ENCODE measurements at regions not wholly inside any gene's neighbourhood (a gene's known extent, or its start where the extent isn't known, plus 50 kb on each side); places are given as distances from the start of the nearest gene placed in this dataset.
"Not testable (repeated sequence)": the region's sequence is repeated elsewhere in the genome, so short reads cannot be mapped to it uniquely, and the experiment has no call there.

DNA sequence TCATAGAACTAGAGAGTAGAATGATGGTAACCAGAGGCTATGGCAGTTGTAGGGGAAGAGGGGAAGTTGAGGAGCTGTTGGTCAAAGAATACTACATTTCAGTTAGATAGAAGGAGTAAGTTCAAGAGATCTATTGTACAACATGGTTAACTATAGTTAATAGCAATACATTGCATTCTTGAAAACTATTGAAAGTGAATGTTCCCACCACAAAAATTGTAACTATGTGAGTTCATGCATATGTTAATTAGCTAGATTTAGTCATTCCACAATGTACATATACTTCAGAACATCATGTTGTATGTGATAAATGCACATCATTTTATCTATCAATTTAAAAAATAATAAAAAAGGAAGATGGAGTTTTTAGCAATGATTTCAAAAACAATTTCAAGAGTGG lies 125.3 kb upstream of the IL15 start:
- DNase-seq (ENCODE audit: low read depth in 3 of 3, low spot score in 2 of 3) = no peak

DNA sequence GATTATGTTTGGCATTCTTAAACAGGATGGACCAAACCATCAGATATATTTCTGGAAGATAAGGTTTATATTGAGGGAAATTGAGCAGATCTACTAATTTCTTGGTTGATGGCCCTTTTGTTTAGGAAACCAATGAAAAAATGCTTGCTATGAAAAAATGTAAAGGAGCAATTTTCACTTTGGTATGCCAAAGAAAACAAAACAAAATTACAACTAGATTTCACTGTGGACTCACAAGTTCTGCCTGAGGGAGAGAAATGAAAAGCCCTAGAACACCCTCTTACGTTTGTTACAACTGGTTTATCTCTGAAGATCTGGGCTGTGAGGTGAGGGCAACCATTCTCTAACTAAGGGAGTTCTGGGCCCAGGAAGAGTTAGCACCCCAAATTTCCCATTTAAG lies 122.5 kb upstream of the IL15 start:
- DNase-seq (ENCODE audit: low read depth in 3 of 3, low spot score in 2 of 3) = no peak

- no peak for DNase-seq (ENCODE audit: low read depth in 3 of 3, low spot score in 2 of 3)
Observed at GRCh38 chr4:141518222-141518621, 118.2 kb upstream of the IL15 start.

DNA sequence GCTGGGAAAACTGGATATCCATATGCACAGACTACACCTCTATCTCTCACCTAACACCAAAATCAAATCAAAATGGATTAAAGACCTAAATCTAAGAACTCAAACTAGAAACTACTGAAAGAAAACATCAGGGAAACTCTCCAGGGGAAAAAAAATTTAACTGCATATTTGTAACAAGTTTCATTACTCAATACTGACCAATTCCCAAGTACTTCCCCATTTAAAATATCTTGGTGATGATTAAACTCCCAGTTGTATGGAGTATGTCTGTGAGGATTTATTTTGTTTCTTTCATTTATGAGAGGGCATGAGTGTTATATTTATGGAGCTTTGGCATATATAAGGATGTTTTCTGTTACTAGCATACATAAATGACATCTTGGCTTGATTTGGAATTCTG lies 112.3 kb upstream of the IL15 start:
- DNase-seq (ENCODE audit: low read depth in 3 of 3, low spot score in 2 of 3) = no peak

DNA sequence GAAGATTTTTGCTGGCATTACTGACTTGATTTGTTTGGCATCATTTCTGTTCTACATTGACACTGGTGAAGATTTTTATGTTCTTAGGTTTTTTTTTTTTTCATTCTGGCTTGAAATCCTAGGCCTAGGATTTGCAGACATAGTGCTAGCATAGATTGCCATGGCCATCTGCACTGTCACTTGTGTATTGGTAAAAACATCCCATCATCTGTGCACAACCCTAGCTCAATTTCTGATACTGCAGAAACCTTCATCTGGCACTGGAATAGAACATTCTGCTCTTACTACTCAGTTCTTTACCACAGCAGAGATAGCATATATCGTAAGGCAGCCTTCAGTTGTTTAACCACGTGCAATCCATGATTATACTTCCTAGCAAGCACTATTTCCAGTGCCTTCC lies 111.5 kb upstream of the IL15 start:
- DNase-seq (ENCODE audit: low read depth in 3 of 3, low spot score in 2 of 3) = no peak

- no peak for DNase-seq (ENCODE audit: low read depth in 3 of 3, low spot score in 2 of 3)
Observed at GRCh38 chr4:141530627-141531026, 105.8 kb upstream of the IL15 start.

- no peak for DNase-seq (ENCODE audit: low read depth in 3 of 3, low spot score in 2 of 3)
Observed at GRCh38 chr4:141534985-141535384, 101.4 kb upstream of the IL15 start.

DNA sequence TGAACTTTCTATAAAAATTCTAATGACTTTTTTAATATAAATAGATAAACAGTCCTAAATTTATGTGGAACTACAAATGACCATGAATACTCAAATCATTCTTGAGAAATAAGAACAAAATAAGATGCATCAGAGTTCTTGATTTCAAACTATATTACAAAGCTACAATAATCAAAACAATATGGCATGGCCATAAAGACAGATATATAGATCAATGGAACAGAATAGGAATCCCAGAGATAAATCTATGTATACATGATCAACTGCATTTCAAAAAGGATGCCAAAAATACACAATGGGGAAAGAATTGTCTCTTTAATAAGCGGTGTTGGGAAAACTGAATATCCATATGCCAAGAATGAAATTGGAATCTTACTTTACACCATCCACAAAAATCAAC lies 98.4 kb upstream of the IL15 start:
- DNase-seq (ENCODE audit: low read depth in 3 of 3, low spot score in 2 of 3) = no peak

DNA sequence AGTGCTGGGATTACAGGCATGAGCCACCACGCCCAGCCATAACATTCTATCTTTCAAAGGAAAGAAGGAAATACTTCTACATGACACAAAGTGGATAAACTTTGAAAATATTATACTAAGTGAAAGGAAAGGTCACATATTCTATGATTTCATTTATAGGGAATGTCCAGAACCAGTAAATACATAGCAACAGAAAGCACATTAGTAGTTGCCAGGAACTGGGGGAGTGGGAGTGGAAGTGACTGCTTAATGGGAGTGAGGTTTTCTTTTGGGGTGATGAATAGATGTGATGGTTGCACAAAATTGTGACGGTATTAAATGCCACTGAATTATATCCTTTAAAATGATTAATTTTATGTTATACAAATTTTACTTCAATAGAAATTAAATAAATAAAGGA lies 95.7 kb upstream of the IL15 start:
- DNase-seq (ENCODE audit: low read depth in 3 of 3, low spot score in 2 of 3) = no peak

DNA sequence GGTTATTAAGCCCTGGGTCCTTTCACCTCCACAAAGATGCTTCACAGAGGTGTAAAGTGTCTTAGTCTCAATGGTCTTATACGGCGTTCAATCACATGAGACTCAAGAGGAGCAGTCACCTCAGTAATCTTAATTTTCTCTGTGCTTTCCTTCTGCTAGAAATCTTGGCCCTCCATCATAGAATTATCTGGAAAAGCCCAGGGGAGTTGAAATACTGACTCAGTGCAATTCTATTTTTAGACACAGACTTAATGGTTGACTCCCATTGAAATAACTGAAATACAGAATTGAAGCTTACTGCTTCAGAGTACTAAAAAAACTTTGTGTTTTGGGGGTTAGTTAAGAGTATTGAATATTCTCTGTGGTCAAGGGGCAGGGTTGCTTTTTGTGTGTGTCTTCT lies 94.5 kb upstream of the IL15 start:
- DNase-seq (ENCODE audit: low read depth in 3 of 3, low spot score in 2 of 3) = no peak

- no peak for DNase-seq (ENCODE audit: low read depth in 3 of 3, low spot score in 2 of 3)
Observed at GRCh38 chr4:141543176-141543575, 93.2 kb upstream of the IL15 start.

DNA sequence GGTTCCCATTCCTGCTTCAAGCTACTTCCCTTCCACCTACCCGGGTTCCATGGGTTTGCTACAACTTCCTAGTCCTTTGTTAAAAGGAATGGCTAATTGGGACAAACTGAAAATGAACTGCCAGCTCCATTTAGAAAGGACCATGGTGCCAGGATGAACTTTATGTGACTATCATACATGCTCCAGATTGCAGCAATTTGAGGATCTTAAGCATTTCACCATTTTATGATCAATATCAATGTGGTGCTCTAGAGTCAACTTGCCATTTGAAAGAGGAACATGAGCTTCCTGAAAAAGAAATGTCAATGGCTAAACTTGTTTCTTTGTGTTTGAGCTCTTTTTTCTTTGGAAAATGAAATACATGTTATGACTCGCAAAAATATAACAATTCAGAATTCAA lies 92.7 kb upstream of the IL15 start:
- DNase-seq (ENCODE audit: low read depth in 3 of 3, low spot score in 2 of 3) = no peak

GRCh38 chr4:141548791-141549190 lies 87.6 kb upstream of the IL15 start:
- DNase-seq (ENCODE audit: low read depth in 3 of 3, low spot score in 2 of 3) = no peak

- DNase-seq (ENCODE audit: low read depth in 3 of 3, low spot score in 2 of 3) = no peak
Observed at GRCh38 chr4:141560056-141560455, 76.3 kb upstream of the IL15 start.

DNA sequence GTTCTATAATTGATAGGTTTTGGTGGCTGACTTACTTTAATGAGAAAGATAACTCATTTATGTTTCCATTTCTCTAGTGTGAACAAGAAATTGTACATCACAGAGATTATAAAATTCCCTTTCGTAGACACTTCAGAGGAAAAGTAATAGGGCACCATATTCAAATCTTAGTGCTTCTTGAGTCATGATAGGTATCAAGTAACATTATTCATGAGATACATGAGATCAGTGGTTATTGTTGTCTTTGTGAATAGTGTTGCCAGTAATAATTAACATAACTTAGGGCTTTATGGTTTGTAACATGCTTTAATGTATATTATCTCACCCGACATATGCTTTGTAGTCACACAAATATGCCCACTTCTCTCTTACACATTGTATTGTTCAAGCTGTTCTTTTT lies 73.7 kb upstream of the IL15 start:
- DNase-seq (ENCODE audit: low read depth in 3 of 3, low spot score in 2 of 3) = no peak

GRCh38 chr4:141563723-141564122 lies 72.7 kb upstream of the IL15 start:
- no peak for DNase-seq (ENCODE audit: low read depth in 3 of 3, low spot score in 2 of 3)

DNA sequence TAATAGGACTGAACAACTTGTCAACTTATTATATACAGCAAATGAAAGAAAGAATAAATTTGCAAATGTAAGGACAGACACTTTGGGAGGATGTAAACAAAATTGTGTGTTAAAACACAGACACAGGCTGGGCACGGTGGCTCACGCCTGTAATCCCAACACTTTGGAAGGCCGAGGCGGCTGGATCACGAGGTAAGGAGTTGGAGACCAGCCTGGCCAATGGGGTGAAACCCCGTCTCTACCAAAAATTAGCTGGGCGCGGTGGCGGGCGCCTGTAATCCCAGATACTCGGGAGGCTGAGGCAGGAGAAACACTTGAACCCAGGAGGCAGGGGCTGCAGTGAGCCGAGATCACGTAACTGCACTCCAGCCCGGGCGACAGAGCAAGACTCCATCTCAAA lies 71.4 kb upstream of the IL15 start:
- DNase-seq (ENCODE audit: low read depth in 3 of 3, low spot score in 2 of 3) = not testable (repeated sequence)

DNA sequence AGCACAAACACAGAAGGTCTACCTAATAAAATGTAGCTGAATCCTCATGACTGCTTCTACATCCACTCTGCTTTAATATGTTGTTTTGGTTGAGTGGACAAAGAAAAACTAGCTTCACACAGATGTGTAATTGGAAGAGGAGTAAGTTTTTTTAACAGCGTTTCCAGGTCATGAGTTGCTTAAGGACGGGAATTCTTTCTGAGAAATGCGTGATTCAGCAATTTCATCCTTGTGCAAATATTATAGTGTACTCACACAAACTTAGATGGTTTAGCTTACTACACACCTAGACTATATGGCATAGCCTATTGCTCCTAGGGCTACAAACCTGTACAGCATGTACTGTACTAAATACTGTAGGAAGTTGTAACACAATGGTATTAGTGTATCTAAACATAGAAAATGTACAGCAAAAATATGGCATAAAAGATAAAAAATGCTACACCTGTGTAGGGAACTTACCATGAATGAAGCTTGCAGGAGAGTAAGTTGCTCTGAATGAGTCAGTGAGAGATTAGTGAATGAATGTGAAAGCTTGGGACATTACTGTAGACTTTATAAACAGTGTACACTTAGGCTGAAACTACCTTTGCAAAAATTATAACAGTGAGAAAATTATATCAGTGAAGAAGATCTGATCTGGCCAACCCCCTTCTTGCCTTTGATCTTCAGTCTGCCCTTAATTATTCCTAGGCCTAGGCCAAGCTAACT lies 70.8 kb upstream of the IL15 start:
- DNase-seq (ENCODE audit: low read depth in 3 of 3, low spot score in 2 of 3) = peak in 2 of 3 donors; percentile 8 to 13

DNA sequence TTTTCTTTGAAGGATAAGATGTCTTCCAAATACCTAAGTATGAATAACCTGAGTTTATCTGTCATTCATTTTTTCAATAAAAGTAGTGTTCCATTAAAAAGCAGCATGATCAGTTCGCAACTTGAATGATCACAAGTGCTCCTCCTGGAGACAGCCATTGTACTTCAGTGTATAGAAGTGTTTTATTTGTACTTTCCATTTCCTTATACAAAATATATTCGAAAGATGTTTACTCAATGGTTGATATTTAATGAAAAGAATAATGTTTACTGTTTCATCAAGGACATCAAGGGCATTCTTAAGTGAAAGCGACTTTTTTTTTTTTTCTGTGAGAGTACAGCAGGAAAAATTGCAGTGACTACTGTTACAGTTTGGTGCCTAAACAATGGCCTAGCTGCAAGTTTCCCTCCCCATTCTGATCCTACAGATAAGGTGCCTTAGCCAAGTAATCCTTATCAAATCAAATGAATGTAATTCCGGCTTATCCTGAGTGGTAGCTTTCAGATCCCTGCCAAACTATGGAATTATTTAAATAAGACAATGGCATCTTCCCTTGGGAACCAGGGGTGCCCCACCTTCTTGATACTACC lies 69.0 kb upstream of the IL15 start:
- no peak for DNase-seq (ENCODE audit: low read depth in 3 of 3, low spot score in 2 of 3)

- no peak for DNase-seq (ENCODE audit: low read depth in 3 of 3, low spot score in 2 of 3)
Observed at GRCh38 chr4:141569141-141569540, 67.2 kb upstream of the IL15 start.

DNA sequence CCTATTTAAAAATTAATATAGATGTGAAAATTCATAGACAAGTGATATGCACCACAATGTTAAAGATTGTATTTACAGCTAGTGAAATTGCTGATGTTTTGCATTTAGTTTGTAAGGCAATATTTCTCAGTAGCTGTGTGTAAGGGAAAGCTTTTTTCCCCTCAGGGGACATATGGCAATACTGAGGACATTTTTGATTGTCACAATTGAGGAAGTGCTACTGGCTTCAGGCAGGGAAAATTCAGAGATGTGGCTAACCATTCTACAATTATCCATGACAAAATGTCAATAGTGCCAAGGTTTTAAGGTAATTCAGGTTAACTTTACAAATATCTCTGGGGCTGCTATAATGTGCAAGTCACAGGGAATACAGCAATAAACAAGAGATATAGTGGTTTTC lies 66.1 kb upstream of the IL15 start:
- no peak for DNase-seq (ENCODE audit: low read depth in 3 of 3, low spot score in 2 of 3)

DNA sequence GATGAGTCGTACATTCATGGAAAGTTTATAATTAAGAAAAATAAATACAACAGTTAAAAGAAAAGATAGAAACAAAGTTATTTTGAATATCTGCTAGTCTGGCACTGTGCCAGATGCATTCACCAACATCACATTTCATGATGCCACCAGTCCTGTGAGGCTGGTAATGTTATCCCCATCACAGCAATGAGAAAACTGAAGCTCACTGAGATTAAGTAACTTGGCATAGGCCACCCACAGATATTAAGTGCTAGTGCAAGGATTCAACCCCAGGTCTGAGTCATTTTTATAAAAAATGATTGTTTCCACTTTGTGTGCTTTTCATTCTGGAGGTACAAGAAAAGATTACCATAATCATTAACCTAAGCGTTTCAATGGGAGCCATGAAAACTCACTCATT lies 65.0 kb upstream of the IL15 start:
- DNase-seq (ENCODE audit: low read depth in 3 of 3, low spot score in 2 of 3) = no peak

- DNase-seq (ENCODE audit: low read depth in 3 of 3, low spot score in 2 of 3) = no peak
Observed at GRCh38 chr4:141571793-141572192, 64.6 kb upstream of the IL15 start.

Data from right renal cortex interstitium (tissue), 3 donors.